ENCODE measurements at regions not wholly inside any gene's neighbourhood (a gene's known extent, or its start where the extent isn't known, plus 50 kb on each side); places are given as distances from the start of the nearest gene placed in this dataset.

DNA sequence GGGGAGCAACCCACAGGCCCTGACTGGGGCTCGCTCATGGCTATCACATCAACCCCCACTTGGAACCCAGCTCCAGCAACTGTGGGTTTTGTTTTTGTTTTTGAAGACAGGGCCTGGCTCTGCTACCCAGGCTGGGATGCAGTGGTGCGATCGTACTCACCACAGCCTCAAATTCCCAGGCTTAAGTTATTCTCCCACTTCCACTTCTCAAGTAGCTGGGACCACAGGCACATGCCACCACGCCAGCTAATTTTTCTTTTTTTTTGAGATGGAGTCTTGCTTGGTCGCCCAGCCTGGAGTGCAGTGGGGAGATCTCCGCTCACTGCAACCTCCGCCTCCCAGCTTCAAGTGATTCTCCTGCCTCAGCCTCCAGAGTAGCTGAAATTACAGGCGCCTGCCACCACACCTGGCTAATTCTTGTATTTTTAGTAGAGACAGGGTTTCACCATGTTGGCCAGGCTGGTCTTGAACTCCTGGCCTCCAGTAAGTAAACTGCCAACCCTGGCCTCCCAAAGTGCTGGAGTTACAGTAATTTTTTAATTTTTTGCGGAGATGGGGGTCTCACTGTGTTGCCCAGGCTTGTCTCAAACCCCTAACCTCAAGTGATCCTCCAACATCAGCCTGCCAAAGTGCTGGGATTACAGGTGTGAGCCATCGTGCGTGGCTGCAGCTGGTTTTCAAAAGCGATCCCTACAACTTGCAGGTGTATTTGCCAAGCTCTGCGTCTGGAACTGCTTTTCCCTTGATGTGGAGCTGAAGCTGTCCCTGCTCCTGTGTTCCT lies 228.7 kb downstream of the SKIDA1 start:
- no peaks in the 10 kb centered on the region for H3K27me3 ChIP-seq (ENCODE audit: control insufficient read depth, insufficient read depth, low read length)
- DNase-seq = no peak
- H3K4me1 ChIP-seq (ENCODE audit: control insufficient read depth, insufficient read depth, low read length) = peaks cover 6% of the 10 kb centered on the region
- 68% methylated on average over 4 of the region's 13 CpGs for WGBS (ENCODE audit: insufficient coverage)
- H3K9me3 ChIP-seq (replicated peaks; ENCODE audit: control insufficient read depth, low read depth, low read length) = no peaks in the 10 kb centered on the region
- H3K4me3 ChIP-seq (ENCODE audit: low read length) = no peak overlapping the region
- no peaks in the 10 kb centered on the region for H3K36me3 ChIP-seq (ENCODE audit: control insufficient read depth, insufficient read depth, low read length)
- no peak overlapping the region for H3K27ac ChIP-seq (ENCODE audit: low read length)

DNA sequence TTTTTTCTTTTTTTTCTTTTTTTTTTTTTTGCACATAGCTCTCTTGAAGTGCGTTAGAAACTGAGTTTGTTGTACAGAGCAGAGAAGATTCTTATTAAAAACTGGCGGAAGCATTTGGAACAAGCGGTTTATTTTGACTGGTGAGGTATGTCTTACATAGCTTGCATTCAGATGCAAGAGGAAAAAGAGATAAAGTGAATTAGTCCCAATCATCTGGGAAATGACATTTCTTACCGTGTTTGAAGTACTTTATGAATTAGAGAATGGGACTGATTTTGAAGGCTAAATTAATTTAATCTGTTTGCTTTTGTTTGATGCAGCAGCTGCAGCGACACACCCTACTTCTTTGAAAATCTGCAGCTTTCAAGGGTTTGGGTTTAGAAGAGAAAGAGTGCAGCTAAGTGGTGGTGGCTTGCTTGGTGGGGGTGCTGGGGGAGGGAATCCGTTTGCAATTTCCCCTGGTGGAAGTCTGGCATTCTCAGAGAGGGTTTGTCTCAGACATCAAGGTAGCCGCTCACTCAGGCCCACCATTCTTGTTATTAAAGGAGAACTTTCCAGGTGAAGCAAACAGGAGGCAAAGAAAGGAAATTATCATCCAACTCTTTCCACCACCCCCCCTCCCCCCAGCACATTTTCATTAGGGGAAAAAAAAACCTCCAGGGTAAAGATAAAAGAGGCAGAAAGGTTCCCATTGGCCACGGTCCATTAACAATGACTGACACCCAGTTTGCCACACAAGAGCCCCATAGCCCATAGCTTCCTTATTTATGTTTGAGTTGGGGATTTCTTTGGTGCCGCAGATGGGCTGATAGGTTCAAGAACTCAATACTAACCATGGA lies 231.7 kb downstream of the SKIDA1 start:
- 47% methylated on average over 4 of the region's 9 CpGs for WGBS (ENCODE audit: insufficient coverage)
- Histone ChIP-seq H3K4me3 (ENCODE audit: low read length) (no peak overlapping the region), H3K4me1 (ENCODE audit: control insufficient read depth, insufficient read depth, low read length) (peaks cover 6% of the 10 kb centered on the region), H3K36me3 (ENCODE audit: control insufficient read depth, insufficient read depth, low read length) (no peaks in the 10 kb centered on the region), H3K27me3 (ENCODE audit: control insufficient read depth, insufficient read depth, low read length) (no peaks in the 10 kb centered on the region), H3K9me3 (replicated peaks; ENCODE audit: control insufficient read depth, low read depth, low read length) (no peaks in the 10 kb centered on the region), H3K27ac (ENCODE audit: low read length) (no peak overlapping the region)
- peak; percentile 55 for DNase-seq

- peak; percentile 96 for DNase-seq
- H3K27ac ChIP-seq (ENCODE audit: low read length) = peak overlapping the region; percentile 59
- 0% methylated on average over 4 of the region's 14 CpGs for WGBS (ENCODE audit: insufficient coverage)
Observed at GRCh38 chr10:21292763-21293517, 232.5 kb downstream of the SKIDA1 start.

GRCh38 chr10:21290499-21291160 lies 234.9 kb downstream of the SKIDA1 start:
- no peak overlapping the region for H3K4me3 ChIP-seq (ENCODE audit: low read length)
- DNase-seq = no peak
- H3K36me3 ChIP-seq (ENCODE audit: control insufficient read depth, insufficient read depth, low read length) = no peaks in the 10 kb centered on the region
- H3K9me3 ChIP-seq (replicated peaks; ENCODE audit: control insufficient read depth, low read depth, low read length) = peaks cover 2% of the 10 kb centered on the region
- no peak overlapping the region for H3K27ac ChIP-seq (ENCODE audit: low read length)
- peaks cover 6% of the 10 kb centered on the region for H3K4me1 ChIP-seq (ENCODE audit: control insufficient read depth, insufficient read depth, low read length)
- WGBS (ENCODE audit: insufficient coverage) = no CpG with 5 or more reads among the region's 2 CpGs
- H3K27me3 ChIP-seq (ENCODE audit: control insufficient read depth, insufficient read depth, low read length) = no peaks in the 10 kb centered on the region

More at GRCh38 chr10:21292763-21293517, 232.5 kb downstream of the SKIDA1 start:
- peak overlapping the region; percentile 15 for H3K4me3 ChIP-seq (ENCODE audit: low read length)
- no peaks in the 10 kb centered on the region for H3K36me3 ChIP-seq (ENCODE audit: control insufficient read depth, insufficient read depth, low read length)
- peaks cover 6% of the 10 kb centered on the region for H3K4me1 ChIP-seq (ENCODE audit: control insufficient read depth, insufficient read depth, low read length)
- H3K27me3 ChIP-seq (ENCODE audit: control insufficient read depth, insufficient read depth, low read length) = no peaks in the 10 kb centered on the region
- no peaks in the 10 kb centered on the region for H3K9me3 ChIP-seq (replicated peaks; ENCODE audit: control insufficient read depth, low read depth, low read length)

- 100% methylated on average over 1 of the region's 1 CpG for WGBS (ENCODE audit: insufficient coverage)
- no peak for DNase-seq
- peaks cover 6% of the 10 kb centered on the region for H3K4me1 ChIP-seq (ENCODE audit: control insufficient read depth, insufficient read depth, low read length)
- no peaks in the 10 kb centered on the region for H3K36me3 ChIP-seq (ENCODE audit: control insufficient read depth, insufficient read depth, low read length)
- no peaks in the 10 kb centered on the region for H3K27me3 ChIP-seq (ENCODE audit: control insufficient read depth, insufficient read depth, low read length)
- no peak overlapping the region for H3K27ac ChIP-seq (ENCODE audit: low read length)
- H3K9me3 ChIP-seq (replicated peaks; ENCODE audit: control insufficient read depth, low read depth, low read length) = peaks cover 2% of the 10 kb centered on the region
- H3K4me3 ChIP-seq (ENCODE audit: low read length) = no peak overlapping the region
Observed at GRCh38 chr10:21289961-21290360, 235.5 kb downstream of the SKIDA1 start.

DNA sequence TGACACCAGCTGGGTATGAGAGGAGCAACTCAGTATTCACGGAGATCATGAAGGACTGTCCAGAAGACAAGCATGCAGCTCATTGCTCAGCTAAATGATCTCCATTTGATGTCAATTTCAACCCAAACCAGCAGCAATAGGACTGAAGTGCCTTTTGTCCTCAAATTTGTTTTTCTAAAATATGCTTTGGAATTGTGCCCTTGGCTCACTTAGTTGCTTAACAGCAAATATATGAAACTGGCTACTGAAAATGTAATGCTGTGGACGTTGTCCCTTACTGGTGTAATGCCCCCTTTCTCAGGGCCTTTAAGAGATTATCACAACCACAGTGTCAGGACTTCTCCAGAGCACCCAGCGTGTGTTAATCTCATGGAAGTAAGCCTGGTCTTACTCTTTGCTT lies 236.2 kb downstream of the SKIDA1 start:
- no peaks in the 10 kb centered on the region for H3K36me3 ChIP-seq (ENCODE audit: control insufficient read depth, insufficient read depth, low read length)
- peaks cover 2% of the 10 kb centered on the region for H3K9me3 ChIP-seq (replicated peaks; ENCODE audit: control insufficient read depth, low read depth, low read length)
- WGBS (ENCODE audit: insufficient coverage) = 70% methylated on average over 2 of the region's 3 CpGs
- H3K27ac ChIP-seq (ENCODE audit: low read length) = no peak overlapping the region
- H3K27me3 ChIP-seq (ENCODE audit: control insufficient read depth, insufficient read depth, low read length) = no peaks in the 10 kb centered on the region
- H3K4me3 ChIP-seq (ENCODE audit: low read length) = no peak overlapping the region
- peak; percentile 37 for DNase-seq
- H3K4me1 ChIP-seq (ENCODE audit: control insufficient read depth, insufficient read depth, low read length) = peaks cover 6% of the 10 kb centered on the region

DNA sequence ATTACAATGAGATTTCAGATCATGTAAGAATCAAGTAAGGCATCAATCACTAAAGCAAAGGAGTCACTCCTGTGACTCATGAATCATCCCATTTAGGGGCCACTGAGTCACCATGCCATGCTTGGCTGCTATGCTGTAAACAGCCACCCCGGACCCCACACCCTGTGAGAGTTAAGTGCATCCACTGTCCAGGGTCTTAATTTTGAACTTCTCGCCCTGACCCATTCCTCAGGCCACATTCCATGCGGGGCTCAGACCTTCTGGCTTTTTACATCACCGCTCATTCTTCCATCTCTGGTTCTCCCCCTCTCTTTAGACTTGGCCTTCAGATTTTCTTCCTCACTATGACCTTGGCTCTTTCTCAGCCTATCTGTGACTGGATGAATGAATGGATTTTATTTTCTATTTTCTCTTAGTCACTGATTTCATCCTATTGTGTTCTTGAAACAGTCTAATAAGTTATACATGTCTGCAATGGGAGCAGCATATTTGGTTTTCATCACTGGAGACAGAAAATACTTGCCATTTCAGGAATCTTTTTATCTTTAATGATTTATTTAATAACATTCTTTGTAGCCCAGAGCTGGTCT lies 239.6 kb downstream of the SKIDA1 start:
- Histone ChIP-seq H3K4me3 (ENCODE audit: low read length) (no peak overlapping the region), H3K27me3 (ENCODE audit: control insufficient read depth, insufficient read depth, low read length) (no peaks in the 10 kb centered on the region), H3K27ac (ENCODE audit: low read length) (no peak overlapping the region), H3K36me3 (ENCODE audit: control insufficient read depth, insufficient read depth, low read length) (no peaks in the 10 kb centered on the region), H3K9me3 (replicated peaks; ENCODE audit: control insufficient read depth, low read depth, low read length) (peaks cover 2% of the 10 kb centered on the region), H3K4me1 (ENCODE audit: control insufficient read depth, insufficient read depth, low read length) (no peaks in the 10 kb centered on the region)
- 84% methylated on average over 4 of the region's 4 CpGs for WGBS (ENCODE audit: insufficient coverage)
- DNase-seq = no peak

DNA sequence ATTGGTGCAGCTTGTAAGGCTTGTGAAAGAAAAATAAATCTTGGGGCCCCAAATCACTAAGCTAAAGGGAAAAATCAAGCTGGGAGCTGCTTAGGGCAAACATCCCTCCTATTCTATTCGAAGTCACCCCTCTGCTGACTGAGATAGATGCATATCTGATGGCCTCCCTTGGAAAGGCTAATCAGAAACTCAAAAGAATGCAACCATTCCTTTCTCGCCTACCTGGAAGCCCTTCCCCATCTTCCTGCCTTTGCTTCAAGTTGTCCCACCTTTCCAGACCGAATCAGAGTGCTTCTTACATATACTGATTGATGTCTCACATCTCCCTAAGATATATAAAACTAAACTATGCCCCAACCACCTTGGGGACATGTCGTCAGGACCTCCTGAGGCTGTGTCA lies 240.3 kb downstream of the SKIDA1 start:
- no peak for DNase-seq
- Histone ChIP-seq H3K4me1 (ENCODE audit: control insufficient read depth, insufficient read depth, low read length) (no peaks in the 10 kb centered on the region), H3K27ac (ENCODE audit: low read length) (no peak overlapping the region), H3K9me3 (replicated peaks; ENCODE audit: control insufficient read depth, low read depth, low read length) (peaks cover 2% of the 10 kb centered on the region), H3K4me3 (ENCODE audit: low read length) (no peak overlapping the region), H3K36me3 (ENCODE audit: control insufficient read depth, insufficient read depth, low read length) (no peaks in the 10 kb centered on the region), H3K27me3 (ENCODE audit: control insufficient read depth, insufficient read depth, low read length) (no peaks in the 10 kb centered on the region)
- 74% methylated on average over 4 of the region's 4 CpGs for WGBS (ENCODE audit: insufficient coverage)

DNA sequence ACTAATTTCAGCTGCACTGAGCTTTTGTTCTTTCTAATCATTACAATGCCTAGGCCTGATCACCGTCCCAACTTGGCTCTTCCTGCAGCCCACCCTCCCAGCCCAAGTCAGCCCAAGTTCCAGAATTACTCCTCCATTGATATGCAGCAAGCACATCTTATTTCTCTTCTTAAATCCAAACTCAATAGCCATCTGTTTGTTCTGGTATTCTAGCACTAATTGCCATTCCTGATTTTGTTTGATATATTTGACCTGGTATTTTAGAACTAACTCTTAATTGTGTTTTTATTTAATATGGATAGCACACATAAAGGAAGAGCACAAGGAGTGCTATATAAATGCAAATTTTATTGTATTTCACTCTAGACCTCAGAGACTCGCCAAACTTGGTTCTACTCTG lies 241.2 kb downstream of the SKIDA1 start:
- Histone ChIP-seq H3K9me3 (replicated peaks; ENCODE audit: control insufficient read depth, low read depth, low read length) (peaks cover 2% of the 10 kb centered on the region), H3K36me3 (ENCODE audit: control insufficient read depth, insufficient read depth, low read length) (no peaks in the 10 kb centered on the region), H3K27me3 (ENCODE audit: control insufficient read depth, insufficient read depth, low read length) (no peaks in the 10 kb centered on the region), H3K27ac (ENCODE audit: low read length) (no peak overlapping the region), H3K4me1 (ENCODE audit: control insufficient read depth, insufficient read depth, low read length) (no peaks in the 10 kb centered on the region), H3K4me3 (ENCODE audit: low read length) (no peak overlapping the region)
- no peak for DNase-seq
- 42% methylated on average over 1 of the region's 2 CpGs for WGBS (ENCODE audit: insufficient coverage)
